H1 (cell line): ENCODE measurements at regions not wholly inside any gene's neighbourhood (a gene's known extent, or its start where the extent isn't known, plus 50 kb on each side); places are given as distances from the start of the nearest gene placed in this dataset.

Experiments
- ATF3 ChIP-seq: IDR thresholded peaks from 2 replicates; pipeline ENCODE4 v1.6.1; 2011; ENCODE audit warnings: low read depth, mild to moderate bottlenecking, low read length; ENCODE audit not compliant: insufficient read depth
- KDM5A ChIP-seq: fragments of 200-600 bp; IDR thresholded peaks from 2 replicates; pipeline ENCODE4 v1.7.1; 2012; ENCODE audit warnings: mild to moderate bottlenecking, low read length, inconsistent platforms, mixed read lengths
- SIRT6 ChIP-seq: IDR thresholded peaks from one replicate; pipeline ENCODE4 v1.7.1; 2012; ENCODE audit warnings: low read length, inconsistent platforms
- TCF12 ChIP-seq: IDR thresholded peaks from 2 replicates; pipeline ENCODE4 v1.6.1; 2011; ENCODE audit warnings: low read depth, mild to moderate bottlenecking, low read length

- no peak for TF ChIP-seq KDM5A
- TF ChIP-seq ATF3: no peak
- TF ChIP-seq SIRT6: no peak
- no peak for TF ChIP-seq TCF12
Observed at GRCh38 chrX:8005678-8006347, 78.6 kb upstream of the PNPLA4 start (continued).
